Esophagus muscularis mucosa (tissue), 4 donors: ENCODE measurements at regions not wholly inside any gene's neighbourhood (a gene's known extent, or its start where the extent isn't known, plus 50 kb on each side); places are given as distances from the start of the nearest gene placed in this dataset.
"Not testable (repeated sequence)": the region's sequence is repeated elsewhere in the genome, so short reads cannot be mapped to it uniquely, and the experiment has no call there.

Experiments used
- DNase-seq: peaks from one replicate; pipeline ENCODE4 v3.0.0-alpha.2; 2017; ENCODE audit errors: extremely low spot score
- H3K27ac ChIP-seq, 4 donors: fragments of 200-600 bp; sonication (generic); replicated peaks in 1 of 4; 1 replicate in 3 of 4; 2 replicates in 1 of 4; pipeline ENCODE4 v1.5.1; 2016 to 2019; ENCODE audit warnings: mild to moderate bottlenecking in 1 of 4
- H3K27me3 ChIP-seq, 4 donors: fragments of 200-600 bp; sonication (generic); one replicate each; pipeline versions ENCODE4 v1.5.1 to v1.6.0; 2016 to 2019
- H3K36me3 ChIP-seq, 4 donors: fragments of 200-600 bp; sonication (generic); one replicate each; pipeline ENCODE4 v1.5.1; 2016 to 2019
- H3K4me1 ChIP-seq, 4 donors: fragments of 200-600 bp; sonication (generic); one replicate each; pipeline ENCODE4 v1.5.1; 2016 to 2019
- H3K4me3 ChIP-seq, 4 donors: fragments of 200-600 bp; sonication (generic); 1 replicate in 2 of 4; 2 replicates in 2 of 4; pipeline ENCODE4 v1.5.1; 2016 to 2019; ENCODE audit warnings: mild to moderate bottlenecking in 4 of 4, moderate library complexity in 1 of 4
- H3K9me3 ChIP-seq, 4 donors: fragments of 200-600 bp; sonication (generic); 1 replicate in 3 of 4; 2 replicates in 1 of 4; pipeline ENCODE4 v1.5.1; 2016 to 2019
- CTCF ChIP-seq, 3 experiments: fragments of 200-600 bp in 2 of 3; fragments of 450-650 bp in 1 of 3; sonication (generic) in 2 of 3; IDR thresholded peaks; one replicate each; pipeline ENCODE4 v1.5.1; 2017 to 2019; ENCODE audit warnings: antibody characterized with exemption in 3 of 3, mild to moderate bottlenecking in 2 of 3, moderate library complexity in 1 of 3
- EP300 ChIP-seq: sonication (generic); formaldehyde crosslinking; IDR thresholded peaks from one replicate; pipeline ENCODE4 v1.6.1; 2017; ENCODE audit warnings: antibody characterized with exemption
- POLR2A ChIP-seq: fragments of 450-650 bp; IDR thresholded peaks from one replicate; pipeline ENCODE4 v1.6.1; 2017; ENCODE audit warnings: antibody characterized with exemption, moderate library complexity, mild to moderate bottlenecking, low read depth
- POLR2AphosphoS5 ChIP-seq, 2 donors: sonication (generic); formaldehyde crosslinking; IDR thresholded peaks; one replicate each; pipeline ENCODE4 v1.6.1; 2017; ENCODE audit warnings: antibody characterized with exemption in 2 of 2
- WGBS: methylation state at CpG from one replicate; pipeline ENCODE4 v1.1.5; 2018; 5-methylcytosine and 5-hydroxymethylcytosine counted together
- intact Hi-C: fragments of 100-400 bp; cut with DNase I; formaldehyde crosslinking; loops from one replicate; pipeline ENCODE4 v1.15.1; 2023

GRCh38 chr14:105710119-105711043, 184.0 kb downstream of the TMEM121 start:
- DNase-seq = no peak
- 87% methylated on average over 3 of the region's 6 CpGs for WGBS
- TF ChIP-seq EP300 (no peak), POLR2AphosphoS5 (IDR thresholded peaks at IDR 0.05) (no peak), CTCF (IDR thresholded peaks at IDR 0.05) (no peak), POLR2A (no peak)
- Histone ChIP-seq H3K4me1 (no peaks in the 10 kb centered on the region), H3K9me3 (no peaks in the 10 kb centered on the region), H3K27ac (no peak overlapping the region), H3K27me3 (peaks cover 0 to 6% (median 0%) of the 10 kb centered on the region in 4 donors), H3K36me3 (no peaks in the 10 kb centered on the region), H3K4me3 (no peak overlapping the region)
- intact Hi-C loops = no loop called here

- H3K27ac ChIP-seq = no peak overlapping the region
- no peak for DNase-seq
- 86% methylated on average over 7 of the region's 18 CpGs for WGBS
- intact Hi-C loops = no loop called here
- no peak for TF ChIP-seq POLR2A
- H3K36me3 ChIP-seq = no peaks in the 10 kb centered on the region
- peaks cover 0 to 2% (median 0%) of the 10 kb centered on the region in 4 donors for H3K27me3 ChIP-seq
- H3K4me1 ChIP-seq = no peaks in the 10 kb centered on the region
- H3K9me3 ChIP-seq = no peaks in the 10 kb centered on the region
- H3K4me3 ChIP-seq = no peak overlapping the region
Measured at GRCh38 chr14:105711044-105711620, 184.7 kb downstream of the TMEM121 start.

- Histone ChIP-seq H3K9me3 (no peaks in the 10 kb centered on the region), H3K27ac (no peak overlapping the region), H3K36me3 (no peaks in the 10 kb centered on the region), H3K27me3 (no peaks in the 10 kb centered on the region), H3K4me1 (no peaks in the 10 kb centered on the region), H3K4me3 (no peak overlapping the region)
- 91% methylated on average over 5 of the region's 5 CpGs for WGBS
- no peak for DNase-seq
- TF ChIP-seq POLR2AphosphoS5 (IDR thresholded peaks at IDR 0.05) (no peak), CTCF (IDR thresholded peaks at IDR 0.05) (no peak), EP300 (no peak), POLR2A (no peak)
- intact Hi-C loops = no loop called here
Measured at GRCh38 chr14:105711841-105712460, 185.6 kb downstream of the TMEM121 start.

GRCh38 chr14:105712670-105713069, 186.3 kb downstream of the TMEM121 start:
- intact Hi-C loops, DNase-seq: not testable (repeated sequence)
- 95% methylated on average over 4 of the region's 18 CpGs for WGBS

GRCh38 chr14:105713160-105713559, 186.8 kb downstream of the TMEM121 start:
- intact Hi-C loops, H3K9me3 ChIP-seq, DNase-seq, H3K36me3 ChIP-seq, H3K4me3 ChIP-seq, H3K27me3 ChIP-seq, H3K4me1 ChIP-seq, H3K27ac ChIP-seq: not testable (repeated sequence)
- WGBS = 87% methylated on average over 15 of the region's 17 CpGs

More at GRCh38 chr14:105712670-105713069, 186.3 kb downstream of the TMEM121 start:
- not testable (repeated sequence) for H3K27me3 ChIP-seq, H3K36me3 ChIP-seq, H3K4me3 ChIP-seq, H3K4me1 ChIP-seq, H3K27ac ChIP-seq, H3K9me3 ChIP-seq

- H3K4me1 ChIP-seq, H3K27me3 ChIP-seq, H3K9me3 ChIP-seq, DNase-seq, H3K36me3 ChIP-seq, intact Hi-C loops, H3K27ac ChIP-seq, H3K4me3 ChIP-seq: not testable (repeated sequence)
- 90% methylated on average over 6 of the region's 10 CpGs for WGBS
Measured at GRCh38 chr14:105713836-105714235, 187.5 kb downstream of the TMEM121 start.

- H3K4me1 ChIP-seq, H3K27ac ChIP-seq, H3K36me3 ChIP-seq, intact Hi-C loops, H3K4me3 ChIP-seq, H3K27me3 ChIP-seq, DNase-seq, H3K9me3 ChIP-seq: not testable (repeated sequence)
- 80% methylated on average over 4 of the region's 7 CpGs for WGBS
Measured at GRCh38 chr14:105718787-105719186, 192.4 kb downstream of the TMEM121 start.

- H3K9me3 ChIP-seq, H3K36me3 ChIP-seq, H3K4me1 ChIP-seq, intact Hi-C loops, H3K4me3 ChIP-seq, H3K27me3 ChIP-seq, H3K27ac ChIP-seq, DNase-seq: not testable (repeated sequence)
- WGBS = 100% methylated on average over 1 of the region's 12 CpGs
Measured at GRCh38 chr14:105720106-105720505, 193.7 kb downstream of the TMEM121 start.

GRCh38 chr14:105720852-105721601, 194.6 kb downstream of the TMEM121 start:
- WGBS = 92% methylated on average over 4 of the region's 23 CpGs
- intact Hi-C loops, H3K36me3 ChIP-seq, DNase-seq, H3K4me3 ChIP-seq, H3K9me3 ChIP-seq, H3K27me3 ChIP-seq, H3K27ac ChIP-seq, H3K4me1 ChIP-seq: not testable (repeated sequence)
